ENCODE measurements at regions not wholly inside any gene's neighbourhood (a gene's known extent, or its start where the extent isn't known, plus 50 kb on each side); places are given as distances from the start of the nearest gene placed in this dataset.

GRCh38 chr5:7220156-7220555 lies 175.8 kb upstream of the ADCY2 start:
- no peak overlapping the region for H3K27ac Mint-ChIP-seq
- H3K4me1 Mint-ChIP-seq (ENCODE audit: low read depth) = no peaks in the 10 kb centered on the region
- H3K36me3 Mint-ChIP-seq (ENCODE audit: insufficient read depth) = no peaks in the 10 kb centered on the region
- H3K27me3 Mint-ChIP-seq = peaks cover 4% of the 10 kb centered on the region
- DNase-seq (ENCODE audit: low spot score, unreplicated experiment) = no peak
- H3K9me3 Mint-ChIP-seq (ENCODE audit: low read depth) = no peaks in the 10 kb centered on the region
- no peak for TF ChIP-seq CTCF (IDR thresholded peaks at IDR 0.05; ENCODE audit: unreplicated experiment)
- H3K4me3 Mint-ChIP-seq (ENCODE audit: low read depth) = no peak overlapping the region

GRCh38 chr5:7221041-7221440 lies 174.9 kb upstream of the ADCY2 start:
- H3K9me3 Mint-ChIP-seq (ENCODE audit: low read depth) = no peaks in the 10 kb centered on the region
- TF ChIP-seq CTCF (IDR thresholded peaks at IDR 0.05; ENCODE audit: unreplicated experiment) = no peak
- H3K27me3 Mint-ChIP-seq = peaks cover 4% of the 10 kb centered on the region
- DNase-seq (ENCODE audit: low spot score, unreplicated experiment) = no peak
- H3K4me3 Mint-ChIP-seq (ENCODE audit: low read depth) = no peak overlapping the region
- no peaks in the 10 kb centered on the region for H3K4me1 Mint-ChIP-seq (ENCODE audit: low read depth)
- no peak overlapping the region for H3K27ac Mint-ChIP-seq
- H3K36me3 Mint-ChIP-seq (ENCODE audit: insufficient read depth) = no peaks in the 10 kb centered on the region

- no peak for TF ChIP-seq CTCF (IDR thresholded peaks at IDR 0.05; ENCODE audit: unreplicated experiment)
- H3K27ac Mint-ChIP-seq = no peak overlapping the region
- no peaks in the 10 kb centered on the region for H3K4me1 Mint-ChIP-seq (ENCODE audit: low read depth)
- H3K36me3 Mint-ChIP-seq (ENCODE audit: insufficient read depth) = peaks cover 7% of the 10 kb centered on the region
- no peak overlapping the region for H3K4me3 Mint-ChIP-seq (ENCODE audit: low read depth)
- peaks cover 3% of the 10 kb centered on the region for H3K27me3 Mint-ChIP-seq
- no peak for DNase-seq (ENCODE audit: low spot score, unreplicated experiment)
- peaks cover 11% of the 10 kb centered on the region for H3K9me3 Mint-ChIP-seq (ENCODE audit: low read depth)
These were observed 170.1 kb upstream of the ADCY2 start for GRCh38 chr5:7225826-7226225.

GRCh38 chr5:7242118-7242710 lies 153.7 kb upstream of the ADCY2 start:
- H3K9me3 Mint-ChIP-seq (ENCODE audit: low read depth) = no peaks in the 10 kb centered on the region
- DNase-seq (ENCODE audit: low spot score, unreplicated experiment) = no peak
- peaks cover 8% of the 10 kb centered on the region for H3K27me3 Mint-ChIP-seq
- H3K27ac Mint-ChIP-seq = no peak overlapping the region
- no peak for TF ChIP-seq CTCF (IDR thresholded peaks at IDR 0.05; ENCODE audit: unreplicated experiment)
- no peak overlapping the region for H3K4me3 Mint-ChIP-seq (ENCODE audit: low read depth)
- no peaks in the 10 kb centered on the region for H3K36me3 Mint-ChIP-seq (ENCODE audit: insufficient read depth)
- peaks cover 14% of the 10 kb centered on the region for H3K4me1 Mint-ChIP-seq (ENCODE audit: low read depth)

GRCh38 chr5:7244208-7244607 lies 151.7 kb upstream of the ADCY2 start:
- Mint-ChIP-seq H3K27ac (no peak overlapping the region), H3K36me3 (ENCODE audit: insufficient read depth) (no peaks in the 10 kb centered on the region), H3K4me1 (ENCODE audit: low read depth) (peaks cover 14% of the 10 kb centered on the region), H3K4me3 (ENCODE audit: low read depth) (no peak overlapping the region), H3K9me3 (ENCODE audit: low read depth) (no peaks in the 10 kb centered on the region), H3K27me3 (peaks cover 4% of the 10 kb centered on the region)
- DNase-seq (ENCODE audit: low spot score, unreplicated experiment) = no peak
- no peak for TF ChIP-seq CTCF (IDR thresholded peaks at IDR 0.05; ENCODE audit: unreplicated experiment)

Data from progenitor cell of endocrine pancreas (in vitro differentiated cells).